Stimulated activated naive CD8-positive, alpha-beta T cell treated with anti-CD3 and anti-CD28 coated beads, Interleukin-15, amount 100 ng/mL, for 72 hours (primary cell): ENCODE measurements at regions not wholly inside any gene's neighbourhood (a gene's known extent, or its start where the extent isn't known, plus 50 kb on each side); places are given as distances from the start of the nearest gene placed in this dataset.

ENCODE experiments used
- ATAC-seq: fragments of 150-1000 bp; cut with Tn5 transposase; 2 replicates; pipeline ENCODE4 v1.10.0; 2021; ENCODE audit warnings: mild to moderate bottlenecking, moderate library complexity
- DNase-seq, 2 donors: peaks; one replicate each; pipeline ENCODE4 v3.0.0; 2021 to 2022
- H3K27ac Mint-ChIP-seq, 2 donors: one replicate each; pipeline ENCODE4 v1.8.0; 2022; ENCODE audit warnings: mild to moderate bottlenecking in 2 of 2, mixed read lengths in 2 of 2, moderate library complexity in 2 of 2
- H3K27me3 Mint-ChIP-seq: one replicate; pipeline ENCODE4 v1.8.0; 2022; ENCODE audit warnings: mixed read lengths
- H3K4me1 Mint-ChIP-seq: one replicate; pipeline ENCODE4 v1.8.0; 2022; ENCODE audit warnings: mild to moderate bottlenecking, mixed read lengths
- H3K4me3 Mint-ChIP-seq, 2 donors: one replicate each; pipeline ENCODE4 v1.8.0; 2022; ENCODE audit warnings: mild to moderate bottlenecking in 2 of 2, mixed read lengths in 2 of 2, moderate library complexity in 1 of 2
- H3K9me3 Mint-ChIP-seq, 2 donors: one replicate each; pipeline ENCODE4 v1.8.0; 2022; ENCODE audit warnings: mixed read lengths in 2 of 2

DNA sequence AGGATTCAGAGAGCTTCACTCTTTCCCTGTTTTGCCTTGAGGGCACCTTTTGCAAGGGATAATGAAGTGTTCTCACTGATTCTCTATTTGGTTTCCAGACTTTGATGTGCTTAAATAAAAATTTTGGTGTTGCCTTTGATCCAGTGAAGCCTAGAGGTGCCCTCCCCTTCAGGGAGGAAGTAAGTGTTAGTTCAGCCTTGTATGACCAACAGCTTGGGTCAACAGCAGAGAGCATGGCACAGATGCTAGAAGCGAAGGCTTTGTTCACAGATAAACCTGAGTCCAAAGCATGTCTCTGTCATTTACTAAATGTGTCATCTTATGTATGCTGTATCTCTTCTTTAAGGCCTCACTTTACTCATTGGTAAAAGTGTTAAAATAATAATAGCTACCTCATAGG is 52.8 kb upstream of the STXBP6 start:
- Mint-ChIP-seq H3K27me3 (no peaks in the 10 kb centered on the region), H3K4me3 (no peak overlapping the region)
- ATAC-seq, result no peak

GRCh38 chr14:25101276-25101675 is 51.3 kb upstream of the STXBP6 start:
- no peaks in the 10 kb centered on the region for H3K4me1 Mint-ChIP-seq
- no peaks in the 10 kb centered on the region for H3K9me3 Mint-ChIP-seq
- no peak overlapping the region for H3K4me3 Mint-ChIP-seq
- DNase-seq (no peak), ATAC-seq (no peak)
- no peak overlapping the region for H3K27ac Mint-ChIP-seq
- peaks cover 2% of the 10 kb centered on the region for H3K27me3 Mint-ChIP-seq

More for the DNA sequence above, 52.8 kb upstream of the STXBP6 start:
- no peak for DNase-seq
- H3K27ac Mint-ChIP-seq, result no peak overlapping the region
- H3K4me1 Mint-ChIP-seq, result no peaks in the 10 kb centered on the region
- H3K9me3 Mint-ChIP-seq, result no peaks in the 10 kb centered on the region
